MM.1S (cell line): ENCODE measurements at regions not wholly inside any gene's neighbourhood (a gene's known extent, or its start where the extent isn't known, plus 50 kb on each side); places are given as distances from the start of the nearest gene placed in this dataset.

Experiments used
- DNase-seq: peaks from one replicate; pipeline ENCODE4 v3.0.0-alpha.2; 2015
- H2AFZ ChIP-seq: fragments of 300-600 bp; sonication (generic); 2 replicates; pipeline ENCODE4 v1.6.0; 2016; ENCODE audit warnings: antibody characterized with exemption, low read length
- H3F3A ChIP-seq: fragments of 300-600 bp; sonication (generic); 2 replicates; pipeline ENCODE4 v1.6.1; 2016; ENCODE audit warnings: mild to moderate bottlenecking, antibody characterized with exemption, low read length, moderate library complexity, mixed read lengths; ENCODE audit not compliant: insufficient read depth
- H3K27ac ChIP-seq: fragments of 300-600 bp; sonication (generic); 2 replicates; pipeline ENCODE4 v1.5.1; 2016; ENCODE audit warnings: mild to moderate bottlenecking, low read length
- H3K27me3 ChIP-seq: fragments of 300-600 bp; sonication (generic); replicated peaks from 2 replicates; pipeline ENCODE4 v1.6.0; 2016; ENCODE audit warnings: low read length; ENCODE audit not compliant: insufficient read depth
- H3K36me3 ChIP-seq: fragments of 300-600 bp; sonication (generic); replicated peaks from 2 replicates; pipeline ENCODE4 v1.6.1; 2016; ENCODE audit warnings: mild to moderate bottlenecking, low read length, mixed read lengths; ENCODE audit not compliant: insufficient read depth
- H3K4me1 ChIP-seq: fragments of 300-600 bp; sonication (generic); 2 replicates; pipeline ENCODE4 v1.6.1; 2016; ENCODE audit warnings: low read length, mixed read lengths
- H3K4me2 ChIP-seq: fragments of 300-600 bp; sonication (generic); 2 replicates; pipeline ENCODE4 v1.6.0; 2016; ENCODE audit warnings: low read depth, low read length
- H3K4me3 ChIP-seq: fragments of 300-600 bp; sonication (generic); 2 replicates; pipeline ENCODE4 v1.5.1; 2016; ENCODE audit warnings: low read length, mixed read lengths
- H3K79me2 ChIP-seq: fragments of 300-600 bp; sonication (generic); 2 replicates; pipeline ENCODE4 v1.6.1; 2016; ENCODE audit warnings: mixed run types, low read length, mixed read lengths
- H3K9ac ChIP-seq: fragments of 300-600 bp; sonication (generic); 2 replicates; pipeline ENCODE4 v1.6.1; 2016; ENCODE audit warnings: low read length, mixed read lengths
- H3K9me2 ChIP-seq: fragments of 300-600 bp; sonication (generic); replicated peaks from 2 replicates; pipeline ENCODE4 v1.6.1; 2016; ENCODE audit warnings: mild to moderate bottlenecking, low read length, mixed read lengths; ENCODE audit not compliant: insufficient read depth
- H3K9me3 ChIP-seq: fragments of 300-600 bp; sonication (generic); replicated peaks from 2 replicates; pipeline ENCODE4 v1.6.1; 2016; ENCODE audit warnings: mild to moderate bottlenecking, low read length, mixed read lengths; ENCODE audit not compliant: insufficient read depth
- H4K20me1 ChIP-seq: fragments of 300-600 bp; sonication (generic); 2 replicates; pipeline ENCODE4 v1.6.1; 2016; ENCODE audit warnings: mild to moderate bottlenecking, low read length, moderate library complexity, mixed read lengths; ENCODE audit not compliant: insufficient read depth
- EZH2 ChIP-seq: fragments of 300-600 bp; sonication (generic); optimal IDR thresholded peaks from 2 replicates; pipeline ENCODE3; 2017; ENCODE audit warnings: low read depth, mild to moderate bottlenecking, antibody characterized with exemption, low read length, mixed read lengths
- EZH2phosphoT487 ChIP-seq: fragments of 300-600 bp; sonication (generic); IDR thresholded peaks from 2 replicates; pipeline ENCODE4 v1.6.1; 2018; ENCODE audit warnings: antibody characterized with exemption, low read length
- TF ChIP-seq, protein P1 (sequence below): fragments of 300-600 bp; sonication (generic); IDR thresholded peaks from 2 replicates; pipeline ENCODE4 v1.5.1; 2016; ENCODE audit warnings: antibody characterized with exemption, low read length, mixed read lengths

GRCh38 chr1:99520121-99520520 lies 125.8 kb upstream of the PALMD start:
- Histone ChIP-seq H3K9ac (no peak overlapping the region), H3K9me2 (no peaks in the 10 kb centered on the region), H3K4me2 (no peak overlapping the region), H3F3A (no peaks in the 10 kb centered on the region), H3K27me3 (no peaks in the 10 kb centered on the region), H3K4me1 (no peaks in the 10 kb centered on the region), H3K36me3 (no peaks in the 10 kb centered on the region), H3K27ac (no peak overlapping the region), H4K20me1 (no peaks in the 10 kb centered on the region), H3K4me3 (no peak overlapping the region), H3K9me3 (no peaks in the 10 kb centered on the region), H2AFZ (no peak overlapping the region), H3K79me2 (no peaks in the 10 kb centered on the region)
- no peak for DNase-seq
- no peak for TF ChIP-seq EZH2
- TF ChIP-seq, protein P1, sequence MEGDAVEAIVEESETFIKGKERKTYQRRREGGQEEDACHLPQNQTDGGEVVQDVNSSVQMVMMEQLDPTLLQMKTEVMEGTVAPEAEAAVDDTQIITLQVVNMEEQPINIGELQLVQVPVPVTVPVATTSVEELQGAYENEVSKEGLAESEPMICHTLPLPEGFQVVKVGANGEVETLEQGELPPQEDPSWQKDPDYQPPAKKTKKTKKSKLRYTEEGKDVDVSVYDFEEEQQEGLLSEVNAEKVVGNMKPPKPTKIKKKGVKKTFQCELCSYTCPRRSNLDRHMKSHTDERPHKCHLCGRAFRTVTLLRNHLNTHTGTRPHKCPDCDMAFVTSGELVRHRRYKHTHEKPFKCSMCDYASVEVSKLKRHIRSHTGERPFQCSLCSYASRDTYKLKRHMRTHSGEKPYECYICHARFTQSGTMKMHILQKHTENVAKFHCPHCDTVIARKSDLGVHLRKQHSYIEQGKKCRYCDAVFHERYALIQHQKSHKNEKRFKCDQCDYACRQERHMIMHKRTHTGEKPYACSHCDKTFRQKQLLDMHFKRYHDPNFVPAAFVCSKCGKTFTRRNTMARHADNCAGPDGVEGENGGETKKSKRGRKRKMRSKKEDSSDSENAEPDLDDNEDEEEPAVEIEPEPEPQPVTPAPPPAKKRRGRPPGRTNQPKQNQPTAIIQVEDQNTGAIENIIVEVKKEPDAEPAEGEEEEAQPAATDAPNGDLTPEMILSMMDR: no peak
- TF ChIP-seq EZH2phosphoT487: no peak

GRCh38 chr1:99525331-99525730 lies 120.6 kb upstream of the PALMD start:
- Histone ChIP-seq H3K79me2 (no peaks in the 10 kb centered on the region), H3K4me1 (no peaks in the 10 kb centered on the region), H3K27ac (no peak overlapping the region), H3K27me3 (no peaks in the 10 kb centered on the region), H3K4me3 (no peak overlapping the region), H3K9me2 (no peaks in the 10 kb centered on the region), H3F3A (no peaks in the 10 kb centered on the region), H3K9me3 (no peaks in the 10 kb centered on the region), H3K4me2 (no peak overlapping the region), H4K20me1 (no peaks in the 10 kb centered on the region), H3K36me3 (no peaks in the 10 kb centered on the region), H3K9ac (no peak overlapping the region), H2AFZ (no peak overlapping the region)
- DNase-seq: no peak
- TF ChIP-seq EZH2phosphoT487: no peak
- TF ChIP-seq, protein P1: no peak
- TF ChIP-seq EZH2: no peak

GRCh38 chr1:99527078-99527477 lies 118.8 kb upstream of the PALMD start:
- no peak overlapping the region for H3K4me2 ChIP-seq
- no peaks in the 10 kb centered on the region for H3K79me2 ChIP-seq
- no peaks in the 10 kb centered on the region for H3F3A ChIP-seq
- no peak overlapping the region for H3K27ac ChIP-seq
- H3K36me3 ChIP-seq: no peaks in the 10 kb centered on the region
- no peaks in the 10 kb centered on the region for H3K4me1 ChIP-seq
- no peaks in the 10 kb centered on the region for H3K9me2 ChIP-seq
- H2AFZ ChIP-seq: no peak overlapping the region
- TF ChIP-seq, protein P1: peak; percentile 22
- no peak for TF ChIP-seq EZH2
- DNase-seq: no peak
- H3K4me3 ChIP-seq: no peak overlapping the region
- H3K27me3 ChIP-seq: no peaks in the 10 kb centered on the region
- H3K9me3 ChIP-seq: no peaks in the 10 kb centered on the region
- no peaks in the 10 kb centered on the region for H4K20me1 ChIP-seq
- H3K9ac ChIP-seq: no peak overlapping the region

- H3K9ac ChIP-seq: no peak overlapping the region
- no peaks in the 10 kb centered on the region for H3K9me3 ChIP-seq
- no peaks in the 10 kb centered on the region for H3K79me2 ChIP-seq
- no peaks in the 10 kb centered on the region for H3F3A ChIP-seq
- H3K27me3 ChIP-seq: no peaks in the 10 kb centered on the region
- H3K4me3 ChIP-seq: no peak overlapping the region
- H3K4me2 ChIP-seq: no peak overlapping the region
- H3K36me3 ChIP-seq: no peaks in the 10 kb centered on the region
- H3K4me1 ChIP-seq: no peaks in the 10 kb centered on the region
- H2AFZ ChIP-seq: no peak overlapping the region
- H3K27ac ChIP-seq: no peak overlapping the region
- DNase-seq: no peak
- H3K9me2 ChIP-seq: no peaks in the 10 kb centered on the region
- no peaks in the 10 kb centered on the region for H4K20me1 ChIP-seq
- TF ChIP-seq EZH2 (no peak), EZH2phosphoT487 (no peak)
- TF ChIP-seq, protein P1: no peak
Observed at GRCh38 chr1:99527545-99527944, 118.4 kb upstream of the PALMD start.
